IMR-90 (cell line): ENCODE measurements at regions not wholly inside any gene's neighbourhood (a gene's known extent, or its start where the extent isn't known, plus 50 kb on each side); places are given as distances from the start of the nearest gene placed in this dataset.

Source experiments
- ATAC-seq: fragments of 200-7000 bp; cut with Tn5 transposase; 2 replicates; pipeline ENCODE4 v1.9.1; 2020; ENCODE audit warnings: low read depth, mild to moderate bottlenecking, moderate library complexity
- BruUV-seq: library from RNA; stranded (reverse); fragments of 400-500 nt; replicated peaks from 2 replicates; lab custom pipeline; 2021; lab: Mats Ljungman, UMichigan
- CTCF ChIA-PET: fragments of 300-600 bp; formaldehyde crosslinking; extraction: SDS; loops from one replicate; lab custom pipeline; 2021; ENCODE audit warnings: antibody characterized with exemption; lab: Yijun Ruan, JAX
- POLR2A ChIA-PET: fragments of 300-600 bp; sonication (Branson Sonifier 250); formaldehyde crosslinking; loops from one replicate; lab custom pipeline; 2022; ENCODE audit warnings: antibody characterized with exemption; ENCODE audit not compliant: unreplicated experiment; lab: Charles Lee
- DNase-seq: peaks from one replicate; pipeline ENCODE4 v3.0.0; 2013
- H2AFZ ChIP-seq: replicated peaks from 2 replicates; pipeline ENCODE3; 2013; ENCODE audit warnings: low read length, mild to moderate bottlenecking; ENCODE audit not compliant: poor library complexity
- H2AK5ac ChIP-seq: 2 replicates; pipeline ENCODE4 v1.6.1; 2013; ENCODE audit warnings: low read depth, low read length, inconsistent platforms
- H2AK9ac ChIP-seq: replicated peaks from 2 replicates; pipeline ENCODE3; 2013; ENCODE audit warnings: mild to moderate bottlenecking, low read depth, low read length, moderate library complexity; ENCODE audit not compliant: poor library complexity
- H2BK120ac ChIP-seq: 2 replicates; pipeline ENCODE4 v1.6.1; 2013; ENCODE audit warnings: low read depth, low read length, inconsistent platforms
- H2BK15ac ChIP-seq: 3 replicates; pipeline ENCODE4 v1.6.1; 2013; ENCODE audit warnings: low read depth, low read length, inconsistent platforms
- H2BK20ac ChIP-seq: 2 replicates; pipeline ENCODE4 v1.6.1; 2013; ENCODE audit warnings: low read depth, mild to moderate bottlenecking, inconsistent platforms, low read length, moderate library complexity
- H2BK5ac ChIP-seq: 2 replicates; pipeline ENCODE4 v1.6.1; 2013; ENCODE audit warnings: mild to moderate bottlenecking, low read depth, low read length, inconsistent platforms; ENCODE audit not compliant: poor library complexity, severe bottlenecking
- H3K14ac ChIP-seq: replicated peaks from 2 replicates; pipeline ENCODE4 v1.6.1; 2013; ENCODE audit warnings: low read depth, low read length, inconsistent platforms
- H3K18ac ChIP-seq: 2 replicates; pipeline ENCODE4 v1.6.1; 2013; ENCODE audit warnings: low read depth, low read length, control low read depth
- H3K23ac ChIP-seq: 2 replicates; pipeline ENCODE4 v1.6.1; 2013; ENCODE audit warnings: low read depth, low read length, inconsistent platforms
- H3K27ac ChIP-seq: 2 replicates; pipeline ENCODE4 v1.5.1; 2013; ENCODE audit warnings: mild to moderate bottlenecking, control low read depth, low read length; ENCODE audit not compliant: insufficient read depth
- H3K27me3 ChIP-seq: 2 replicates; pipeline ENCODE4 v1.6.1; 2013; ENCODE audit warnings: low read length; ENCODE audit not compliant: control insufficient read depth, insufficient read depth
- H3K36me3 ChIP-seq: 2 replicates; pipeline ENCODE4 v1.6.1; 2013; ENCODE audit warnings: low read length, mixed read lengths; ENCODE audit not compliant: control insufficient read depth, insufficient read depth
- H3K4ac ChIP-seq: 2 replicates; pipeline ENCODE4 v1.6.1; 2013; ENCODE audit warnings: low read depth, low read length, inconsistent platforms
- H3K4me1 ChIP-seq: 2 replicates; pipeline ENCODE4 v1.6.1; 2013; ENCODE audit warnings: low read length, mixed read lengths; ENCODE audit not compliant: control insufficient read depth, insufficient read depth
- H3K4me2 ChIP-seq: 2 replicates; pipeline ENCODE4 v1.6.1; 2013; ENCODE audit warnings: low read depth, mild to moderate bottlenecking, control low read depth, low read length, moderate library complexity
- H3K4me3 ChIP-seq: 2 replicates; pipeline ENCODE4 v1.5.1; 2013; ENCODE audit warnings: low read depth, mild to moderate bottlenecking, control low read depth, low read length, moderate library complexity; ENCODE audit not compliant: insufficient read depth
- H3K56ac ChIP-seq: 2 replicates; pipeline ENCODE4 v1.6.1; 2013; ENCODE audit warnings: low read length, inconsistent platforms; ENCODE audit not compliant: insufficient read depth; ENCODE audit errors: extremely low read depth
- H3K79me1 ChIP-seq, 2 experiments: 2 replicates each; pipeline ENCODE4 v1.6.1; 2013; ENCODE audit warnings: low read length in 2 of 2, inconsistent platforms in 1 of 2, low read depth in 1 of 2
- H3K9ac ChIP-seq: 2 replicates; pipeline ENCODE4 v1.6.1; 2013; ENCODE audit warnings: low read depth, low read length, control low read depth
- H3K9me1 ChIP-seq: 2 replicates; pipeline ENCODE4 v1.6.1; 2013; ENCODE audit warnings: low read length, inconsistent platforms; ENCODE audit not compliant: insufficient read depth
- H3K9me3 ChIP-seq: 2 replicates; pipeline ENCODE4 v1.6.1; 2013; ENCODE audit warnings: low read length; ENCODE audit not compliant: control insufficient read depth, insufficient read depth
- H4K20me1 ChIP-seq: 2 replicates; pipeline ENCODE4 v1.6.1; 2013; ENCODE audit warnings: low read length, inconsistent platforms; ENCODE audit not compliant: insufficient read depth
- H4K5ac ChIP-seq: 2 replicates; pipeline ENCODE4 v1.6.1; 2013; ENCODE audit warnings: mild to moderate bottlenecking, low read depth, low read length, control low read depth
- H4K8ac ChIP-seq, 2 experiments: 2 replicates each; pipeline ENCODE4 v1.6.1; 2013; ENCODE audit warnings: low read depth in 2 of 2, low read length in 2 of 2, control low read depth in 1 of 2, inconsistent platforms in 1 of 2
- H4K91ac ChIP-seq: 2 replicates; pipeline ENCODE4 v1.6.1; 2013; ENCODE audit warnings: low read depth, low read length, inconsistent platforms; ENCODE audit not compliant: insufficient read depth
- BHLHE40 ChIP-seq: fragments of 150-350 bp; IDR thresholded peaks from 2 replicates; pipeline ENCODE4 v1.6.1; 2016; ENCODE audit warnings: mild to moderate bottlenecking, low read depth, low read length
- CTCF ChIP-seq: conservative IDR thresholded peaks from 2 replicates; pipeline ENCODE4 v1.5.1; 2012; ENCODE audit warnings: mild to moderate bottlenecking, low read depth, low read length, improper control_type of control experiment
- ELK1 ChIP-seq: fragments of 150-350 bp; IDR thresholded peaks from 2 replicates; pipeline ENCODE4 v1.6.1; 2016; ENCODE audit warnings: low read depth, mild to moderate bottlenecking, low read length, moderate library complexity, borderline replicate concordance
- MAZ ChIP-seq: IDR thresholded peaks from 2 replicates; pipeline ENCODE4 v1.6.1; 2012; ENCODE audit warnings: low read depth, mild to moderate bottlenecking, low read length, improper control_type of control experiment, moderate library complexity, borderline replicate concordance
- MXI1 ChIP-seq: IDR thresholded peaks from 2 replicates; pipeline ENCODE4 v1.6.1; 2012; ENCODE audit warnings: low read depth, mild to moderate bottlenecking, low read length, moderate library complexity, borderline replicate concordance
- NFE2L2 ChIP-seq: fragments of 150-350 bp; IDR thresholded peaks from 2 replicates; pipeline ENCODE4 v1.6.1; 2016; ENCODE audit warnings: low read depth, mild to moderate bottlenecking, low read length
- POLR2A ChIP-seq: IDR thresholded peaks from 2 replicates; pipeline ENCODE4 v1.6.1; 2012; ENCODE audit warnings: mild to moderate bottlenecking, low read depth, low read length
- RCOR1 ChIP-seq: IDR thresholded peaks from 2 replicates; pipeline ENCODE4 v1.6.1; 2012; ENCODE audit warnings: mild to moderate bottlenecking, low read length, improper control_type of control experiment; ENCODE audit not compliant: insufficient replicate concordance
- RFX5 ChIP-seq: IDR thresholded peaks from 2 replicates; pipeline ENCODE4 v1.8.0; 2012; ENCODE audit warnings: low read depth, mild to moderate bottlenecking, low read length, moderate library complexity
- WGBS, 2 experiments: methylation state at CpG; one replicate each; pipeline versions ENCODE4 v1.1.5 to v1.1.7; 2013; ENCODE audit warnings: missing lambda C conversion rate in 2 of 2; ENCODE audit not compliant: insufficient read length in 1 of 2; ENCODE audit errors: extremely low coverage in 2 of 2; 5-methylcytosine and 5-hydroxymethylcytosine counted together
- dilution Hi-C: fragments of 300-500 bp; cut with HindIII; formaldehyde crosslinking; loops from one replicate; pipeline ENCODE4 v1.14.3; 2018; ENCODE audit warnings: low sequenced_read_pairs; ENCODE audit not compliant: unreplicated experiment
- in situ Hi-C: fragments of 300-500 bp; cut with MboI; formaldehyde crosslinking; loops from 3 replicates; pipeline ENCODE4 v1.14.3; 2019; ENCODE audit warnings: low sequenced_read_pairs, inconsistent platforms, mixed read lengths
- intact Hi-C: fragments of 100-400 bp; cut with micrococcal nuclease; formaldehyde crosslinking; loops from 2 replicates; pipeline ENCODE4 v1.10.0; 2022

GRCh38 chr2:136347981-136348380 lies 230.0 kb upstream of the CXCR4 start:
- Histone ChIP-seq H3K9ac (no peak overlapping the region), H4K8ac (no peak overlapping the region), H2BK120ac (no peak overlapping the region), H3K36me3 (no peaks in the 10 kb centered on the region), H4K20me1 (no peaks in the 10 kb centered on the region), H3K4me3 (no peak overlapping the region), H4K5ac (no peak overlapping the region), H3K23ac (no peak overlapping the region), H3K4me2 (no peak overlapping the region), H3K9me3 (peaks cover 2% of the 10 kb centered on the region), H3K4me1 (no peaks in the 10 kb centered on the region), H3K18ac (no peak overlapping the region), H2AK5ac (no peak overlapping the region), H2AK9ac (no peak overlapping the region), H2BK15ac (no peak overlapping the region), H3K14ac (no peak overlapping the region), H2AFZ (no peak overlapping the region), H2BK5ac (no peak overlapping the region), H3K9me1 (no peaks in the 10 kb centered on the region), H3K27ac (no peak overlapping the region), H3K79me1 (no peaks in the 10 kb centered on the region), H4K91ac (no peak overlapping the region), H3K56ac (no peak overlapping the region), H3K27me3 (no peaks in the 10 kb centered on the region), H3K4ac (no peak overlapping the region), H2BK20ac (no peak overlapping the region)
- no peak for DNase-seq
- intact Hi-C loops (no loop called here), dilution Hi-C loops (no loop called here), in situ Hi-C loops (no loop called here)
- no peak for ATAC-seq
- ChIA-PET CTCF (no interaction called here), POLR2A (no interaction called here)
- WGBS, 2 experiments = no CpG with 5 or more reads among the region's 2 CpGs
- TF ChIP-seq POLR2A (no peak), RFX5 (no peak), CTCF (no peak), NFE2L2 (no peak), BHLHE40 (no peak), ELK1 (no peak), MXI1 (no peak), RCOR1 (no peak), MAZ (no peak)
- BruUV-seq = no TSS peak
